Neuron (in vitro differentiated cells): ENCODE measurements at regions not wholly inside any gene's neighbourhood (a gene's known extent, or its start where the extent isn't known, plus 50 kb on each side); places are given as distances from the start of the nearest gene placed in this dataset.

Experiments used
- H2AFZ ChIP-seq: one replicate; pipeline ENCODE4 v1.6.1; 2013; ENCODE audit warnings: low read depth, mild to moderate bottlenecking, inconsistent platforms, low read length, moderate library complexity
- H3K27me3 ChIP-seq: one replicate; pipeline ENCODE4 v1.6.1; 2013; ENCODE audit warnings: low read length; ENCODE audit not compliant: insufficient read depth
- H3K36me3 ChIP-seq: one replicate; pipeline ENCODE4 v1.6.1; 2013; ENCODE audit warnings: low read length; ENCODE audit not compliant: insufficient read depth
- H3K4me1 ChIP-seq: one replicate; pipeline ENCODE4 v1.6.1; 2013; ENCODE audit warnings: low read length; ENCODE audit not compliant: insufficient read depth
- H3K4me3 ChIP-seq: 2 replicates; pipeline ENCODE4 v1.5.1; 2013; ENCODE audit warnings: mild to moderate bottlenecking, low read length, moderate library complexity
- H3K9me3 ChIP-seq: one replicate; pipeline ENCODE4 v1.6.1; 2013; ENCODE audit warnings: low read length

- Histone ChIP-seq H3K36me3 (no peaks in the 10 kb centered on the region), H2AFZ (no peak overlapping the region), H3K4me1 (no peaks in the 10 kb centered on the region), H3K4me3 (no peak overlapping the region), H3K27me3 (no peaks in the 10 kb centered on the region), H3K9me3 (no peaks in the 10 kb centered on the region)
Measured at GRCh38 chr20:39581034-39581433, 618.9 kb downstream of the DHX35 start.

DNA sequence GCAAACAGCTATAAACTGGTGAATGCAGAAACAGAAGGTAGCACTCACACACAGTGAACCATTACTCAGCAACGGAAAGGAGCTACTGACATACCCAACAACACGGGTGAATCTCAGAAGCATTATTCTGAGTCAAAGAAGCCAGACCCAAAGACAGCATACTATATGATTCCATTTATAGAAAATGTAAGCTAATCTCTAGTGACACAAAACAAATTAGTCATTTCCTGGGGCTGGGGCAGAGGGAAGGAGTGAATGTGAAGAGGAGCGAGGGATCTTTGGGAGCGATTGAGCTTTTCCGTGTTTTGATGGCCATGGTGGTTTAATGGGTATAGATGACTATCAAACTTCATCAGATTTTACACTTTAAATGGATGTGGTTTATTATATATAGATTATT is 614.6 kb downstream of the DHX35 start:
- no peaks in the 10 kb centered on the region for H3K4me1 ChIP-seq
- no peaks in the 10 kb centered on the region for H3K9me3 ChIP-seq
- no peaks in the 10 kb centered on the region for H3K36me3 ChIP-seq
- H3K27me3 ChIP-seq, result no peaks in the 10 kb centered on the region
- no peak overlapping the region for H3K4me3 ChIP-seq
- no peak overlapping the region for H2AFZ ChIP-seq

DNA sequence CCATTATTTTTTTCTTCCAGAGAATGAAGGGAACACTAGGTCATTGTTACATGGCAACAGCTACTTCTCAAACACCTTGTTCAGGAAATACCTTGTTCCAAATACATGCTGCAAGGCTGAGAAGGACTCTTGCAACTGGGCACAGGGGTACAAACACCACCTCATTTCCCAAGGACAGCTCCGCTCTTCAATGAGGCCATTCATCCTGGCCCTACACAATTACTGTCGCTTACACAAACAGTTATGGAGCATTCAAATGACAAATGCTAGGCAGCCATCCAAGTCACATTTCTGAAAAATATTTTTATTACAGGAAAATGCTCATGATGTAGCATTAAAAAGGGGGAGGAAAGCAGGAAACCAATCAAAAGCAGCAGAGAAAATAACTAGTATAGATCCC is 611.9 kb downstream of the DHX35 start:
- Histone ChIP-seq H3K4me3 (no peak overlapping the region), H3K9me3 (no peaks in the 10 kb centered on the region), H2AFZ (no peak overlapping the region), H3K4me1 (no peaks in the 10 kb centered on the region), H3K27me3 (no peaks in the 10 kb centered on the region), H3K36me3 (no peaks in the 10 kb centered on the region)

- Histone ChIP-seq H3K27me3 (no peaks in the 10 kb centered on the region), H3K36me3 (no peaks in the 10 kb centered on the region), H2AFZ (no peak overlapping the region), H3K4me1 (no peaks in the 10 kb centered on the region), H3K9me3 (no peaks in the 10 kb centered on the region), H3K4me3 (no peak overlapping the region)
Measured at GRCh38 chr20:39571171-39571570, 609.0 kb downstream of the DHX35 start.

DNA sequence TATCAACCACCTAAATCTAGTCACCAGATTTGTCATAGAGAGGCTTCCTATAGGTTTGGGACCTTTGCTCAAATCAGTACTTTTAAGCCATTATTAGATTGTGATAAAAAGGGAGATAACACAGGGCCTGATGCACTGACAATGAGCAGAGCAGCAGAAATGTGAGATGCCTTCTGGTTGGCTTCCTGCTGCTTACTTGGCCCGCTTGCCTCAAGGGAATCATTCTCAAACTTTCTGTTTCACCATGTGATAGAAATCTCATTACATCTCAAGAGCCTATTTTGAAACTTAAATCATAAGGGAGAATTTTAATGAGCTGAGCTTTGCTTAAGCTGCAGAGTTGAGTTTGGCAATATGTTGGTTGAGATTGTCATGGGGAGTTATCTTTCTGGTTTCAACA is 606.0 kb downstream of the DHX35 start:
- Histone ChIP-seq H3K9me3 (no peaks in the 10 kb centered on the region), H3K4me1 (no peaks in the 10 kb centered on the region), H2AFZ (no peak overlapping the region), H3K4me3 (no peak overlapping the region), H3K36me3 (no peaks in the 10 kb centered on the region), H3K27me3 (no peaks in the 10 kb centered on the region)

DNA sequence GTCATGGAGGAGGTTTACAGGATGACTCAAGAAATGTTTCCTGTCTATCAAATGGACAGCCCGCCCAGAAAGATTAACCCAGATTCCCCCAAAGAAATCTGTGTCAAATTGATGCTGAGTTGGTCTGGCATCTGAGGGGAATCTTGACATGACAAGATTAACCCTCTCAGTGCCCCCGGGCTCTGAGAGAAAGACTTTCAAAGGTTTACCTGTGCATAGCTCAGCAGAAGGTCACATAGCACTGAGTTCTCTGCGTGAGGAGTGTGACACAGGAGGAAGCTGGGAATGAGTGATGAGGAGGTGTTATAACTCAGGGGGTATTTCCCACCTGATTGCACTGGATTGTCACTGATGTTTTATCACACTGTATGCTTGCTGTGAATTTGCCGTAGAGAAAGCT is 601.2 kb downstream of the DHX35 start:
- H3K4me1 ChIP-seq, result no peaks in the 10 kb centered on the region
- no peaks in the 10 kb centered on the region for H3K27me3 ChIP-seq
- no peak overlapping the region for H3K4me3 ChIP-seq
- H3K9me3 ChIP-seq, result no peaks in the 10 kb centered on the region
- no peak overlapping the region for H2AFZ ChIP-seq
- no peaks in the 10 kb centered on the region for H3K36me3 ChIP-seq

DNA sequence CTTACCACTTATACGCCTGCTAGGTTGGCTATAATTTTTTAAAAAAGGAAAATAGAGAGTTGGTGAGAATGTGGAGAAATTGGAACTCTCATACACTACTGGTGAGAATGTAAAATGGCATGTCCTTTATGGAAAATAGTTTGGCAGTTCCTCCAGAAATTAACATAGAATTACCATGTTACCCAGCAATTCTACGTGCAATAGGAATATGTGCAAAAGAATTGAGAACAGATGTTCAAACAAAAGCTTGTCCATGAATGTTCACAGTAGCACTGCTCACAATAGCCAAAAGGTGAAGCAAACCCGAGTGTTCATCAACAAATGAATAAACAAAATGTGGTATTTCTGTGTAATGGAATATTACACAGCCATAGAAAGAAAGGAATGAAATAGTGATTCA is 592.2 kb downstream of the DHX35 start:
- Histone ChIP-seq H2AFZ (no peak overlapping the region), H3K27me3 (no peaks in the 10 kb centered on the region), H3K9me3 (no peaks in the 10 kb centered on the region), H3K4me3 (no peak overlapping the region), H3K4me1 (no peaks in the 10 kb centered on the region), H3K36me3 (no peaks in the 10 kb centered on the region)

- Histone ChIP-seq H3K36me3 (no peaks in the 10 kb centered on the region), H3K4me3 (no peak overlapping the region), H3K4me1 (no peaks in the 10 kb centered on the region), H2AFZ (no peak overlapping the region), H3K9me3 (no peaks in the 10 kb centered on the region), H3K27me3 (no peaks in the 10 kb centered on the region)
Measured at GRCh38 chr20:39553120-39553519, 591.0 kb downstream of the DHX35 start.

DNA sequence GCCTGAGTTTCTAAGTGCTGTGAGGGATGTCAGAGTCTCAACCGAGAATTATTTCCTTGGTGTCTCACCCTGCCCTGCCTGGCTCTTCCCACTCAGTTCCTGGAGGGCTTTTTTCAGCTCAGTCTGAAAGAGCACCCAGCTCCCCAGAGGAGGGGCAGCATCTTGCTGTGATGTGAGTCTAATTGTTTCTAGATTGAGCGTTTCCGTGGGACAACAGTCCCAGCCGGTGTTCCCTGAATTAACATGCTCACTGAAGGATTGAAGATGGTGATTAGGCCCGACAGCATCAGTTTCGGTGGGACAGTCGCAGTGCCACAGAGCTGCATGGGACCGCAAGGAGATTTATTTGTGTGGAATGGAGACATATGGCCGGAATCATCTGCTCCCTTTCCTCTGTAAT is 587.6 kb downstream of the DHX35 start:
- Histone ChIP-seq H3K9me3 (no peaks in the 10 kb centered on the region), H3K27me3 (no peaks in the 10 kb centered on the region), H3K4me3 (no peak overlapping the region), H3K4me1 (no peaks in the 10 kb centered on the region), H2AFZ (no peak overlapping the region), H3K36me3 (no peaks in the 10 kb centered on the region)

DNA sequence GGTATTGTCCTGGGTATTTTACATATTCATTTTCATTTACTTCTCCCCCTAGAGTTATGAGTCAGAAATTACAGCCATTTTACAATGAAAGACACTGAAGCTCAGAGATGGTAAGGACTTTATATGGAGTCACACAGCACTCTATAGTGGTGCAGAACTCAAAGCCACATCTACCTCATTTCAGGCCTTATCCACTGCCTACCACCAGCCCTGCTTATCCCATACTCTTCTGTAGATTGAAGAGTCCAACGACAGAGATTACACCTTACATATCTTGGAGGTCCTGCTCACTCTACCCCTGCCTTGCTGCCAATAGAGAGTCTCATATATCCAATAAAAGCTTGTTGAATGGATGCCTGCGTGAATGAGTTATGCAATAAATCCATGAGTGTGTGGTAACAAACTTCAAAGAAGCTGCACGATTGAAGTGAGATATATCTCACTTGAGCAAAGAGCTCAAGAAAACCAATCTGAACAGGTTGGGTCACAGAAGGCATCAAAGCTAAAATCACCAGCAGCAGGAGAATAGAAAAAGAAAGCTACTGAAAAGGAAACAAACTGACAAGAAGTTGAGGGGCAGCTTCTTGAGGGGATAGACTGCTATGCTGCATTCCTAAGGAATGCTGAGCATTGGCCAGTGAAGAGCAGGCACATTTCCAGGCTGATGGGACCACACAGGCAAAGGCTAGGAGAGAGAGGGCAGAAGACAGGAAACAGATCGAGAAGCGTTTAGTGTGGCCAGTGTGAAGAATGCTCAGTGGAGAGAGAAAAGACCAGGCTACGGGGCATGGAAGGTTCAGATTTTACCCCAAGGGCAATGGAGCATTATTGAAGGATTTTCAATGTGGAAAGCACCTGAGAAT is 585.6 kb downstream of the DHX35 start:
- H3K4me1 ChIP-seq, result no peaks in the 10 kb centered on the region
- no peak overlapping the region for H3K4me3 ChIP-seq
- H3K9me3 ChIP-seq, result no peaks in the 10 kb centered on the region
- H3K27me3 ChIP-seq, result no peaks in the 10 kb centered on the region
- no peak overlapping the region for H2AFZ ChIP-seq
- H3K36me3 ChIP-seq, result no peaks in the 10 kb centered on the region

DNA sequence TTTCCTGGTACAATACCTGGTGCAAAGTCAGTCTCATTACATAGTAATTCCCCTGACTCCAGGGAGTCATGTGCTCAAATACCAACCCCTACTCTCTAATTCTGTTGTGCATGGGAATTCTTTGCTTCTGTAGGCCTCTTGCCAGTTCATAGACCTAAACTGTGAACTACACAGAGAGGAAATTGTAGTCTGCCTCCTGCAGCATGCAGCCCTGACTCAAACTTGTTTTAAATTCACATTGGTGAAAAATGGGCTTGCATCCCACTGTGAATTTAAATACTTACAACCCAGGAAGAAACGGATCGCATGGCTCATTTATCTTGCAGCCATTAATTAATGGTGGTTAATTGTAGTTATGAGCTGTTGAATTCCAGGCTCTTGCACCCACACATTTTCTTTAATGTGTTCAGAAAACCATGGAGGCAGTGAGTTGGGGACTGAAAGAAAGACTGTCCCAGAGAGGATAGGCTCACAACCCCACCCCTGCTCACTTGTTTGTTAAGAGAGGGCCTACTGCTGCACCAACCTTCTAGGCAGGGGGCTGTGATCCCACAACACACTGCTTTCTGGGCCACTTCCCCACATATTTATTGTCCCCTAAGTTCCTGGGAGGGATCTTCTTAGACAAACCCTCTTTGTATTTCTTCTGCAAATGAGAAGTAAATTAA is 579.1 kb downstream of the DHX35 start:
- H2AFZ ChIP-seq, result no peak overlapping the region
- no peaks in the 10 kb centered on the region for H3K9me3 ChIP-seq
- no peak overlapping the region for H3K4me3 ChIP-seq
- no peaks in the 10 kb centered on the region for H3K4me1 ChIP-seq
- H3K27me3 ChIP-seq, result no peaks in the 10 kb centered on the region
- H3K36me3 ChIP-seq, result no peaks in the 10 kb centered on the region

GRCh38 chr20:39538317-39538716 is 576.2 kb downstream of the DHX35 start:
- H3K9me3 ChIP-seq, result no peaks in the 10 kb centered on the region
- no peak overlapping the region for H3K4me3 ChIP-seq
- no peak overlapping the region for H2AFZ ChIP-seq
- H3K4me1 ChIP-seq, result no peaks in the 10 kb centered on the region
- no peaks in the 10 kb centered on the region for H3K36me3 ChIP-seq
- no peaks in the 10 kb centered on the region for H3K27me3 ChIP-seq

DNA sequence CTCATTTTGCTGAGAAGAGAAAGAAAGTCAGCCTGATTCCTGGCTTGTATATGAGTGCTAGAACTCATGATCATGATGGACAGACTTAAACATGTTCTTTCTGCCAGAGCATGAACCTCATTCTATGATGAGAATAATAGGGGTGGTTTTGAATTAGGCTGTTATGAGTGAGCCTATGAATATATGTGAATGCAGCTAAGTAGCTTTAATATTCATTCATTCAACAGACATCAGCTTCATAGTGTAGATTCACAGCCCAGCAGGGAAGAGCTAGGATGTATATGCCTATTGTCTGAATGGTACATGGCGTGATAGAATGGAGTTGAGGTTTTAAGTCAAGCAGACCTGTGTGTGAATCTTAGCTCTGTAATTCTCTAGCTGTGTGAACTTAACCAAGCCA is 573.2 kb downstream of the DHX35 start:
- Histone ChIP-seq H3K9me3 (no peaks in the 10 kb centered on the region), H3K4me1 (no peaks in the 10 kb centered on the region), H3K36me3 (no peaks in the 10 kb centered on the region), H3K4me3 (no peak overlapping the region), H3K27me3 (no peaks in the 10 kb centered on the region), H2AFZ (no peak overlapping the region)
